ENCODE measurements at regions not wholly inside any gene's neighbourhood (a gene's known extent, or its start where the extent isn't known, plus 50 kb on each side); places are given as distances from the start of the nearest gene placed in this dataset.
"Not testable (repeated sequence)": the region's sequence is repeated elsewhere in the genome, so short reads cannot be mapped to it uniquely, and the experiment has no call there.

GRCh38 chr12:67540920-67541624, 107.5 kb upstream of the DYRK2 start:
- TF ChIP-seq ZFX (IDR thresholded peaks at IDR 0.05; ENCODE audit: borderline replicate concordance) (no peak), CTCF (IDR thresholded peaks at IDR 0.05) (no peak)
- no peak overlapping the region for H3K27ac ChIP-seq

DNA sequence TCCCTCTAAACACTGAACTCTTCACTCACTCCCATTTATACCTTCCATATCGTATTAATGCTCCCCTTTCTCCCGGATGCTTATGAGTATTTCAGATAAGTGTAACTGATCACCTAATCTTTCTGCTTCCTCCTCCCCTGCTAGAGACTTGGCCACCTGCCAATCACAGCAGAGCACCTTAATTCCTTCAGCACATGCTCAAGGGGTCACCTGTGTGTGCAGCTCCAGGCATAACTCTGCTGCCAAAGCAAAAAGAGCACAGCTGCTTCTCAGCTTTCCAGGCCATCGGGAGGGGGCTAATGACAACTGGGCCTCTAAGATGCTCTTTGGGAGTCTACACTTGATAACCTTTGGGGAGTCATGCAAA, 106.9 kb upstream of the DYRK2 start:
- no peak for TF ChIP-seq CTCF (IDR thresholded peaks at IDR 0.05)
- no peak for TF ChIP-seq ZFX (IDR thresholded peaks at IDR 0.05; ENCODE audit: borderline replicate concordance)
- no peak overlapping the region for H3K27ac ChIP-seq

DNA sequence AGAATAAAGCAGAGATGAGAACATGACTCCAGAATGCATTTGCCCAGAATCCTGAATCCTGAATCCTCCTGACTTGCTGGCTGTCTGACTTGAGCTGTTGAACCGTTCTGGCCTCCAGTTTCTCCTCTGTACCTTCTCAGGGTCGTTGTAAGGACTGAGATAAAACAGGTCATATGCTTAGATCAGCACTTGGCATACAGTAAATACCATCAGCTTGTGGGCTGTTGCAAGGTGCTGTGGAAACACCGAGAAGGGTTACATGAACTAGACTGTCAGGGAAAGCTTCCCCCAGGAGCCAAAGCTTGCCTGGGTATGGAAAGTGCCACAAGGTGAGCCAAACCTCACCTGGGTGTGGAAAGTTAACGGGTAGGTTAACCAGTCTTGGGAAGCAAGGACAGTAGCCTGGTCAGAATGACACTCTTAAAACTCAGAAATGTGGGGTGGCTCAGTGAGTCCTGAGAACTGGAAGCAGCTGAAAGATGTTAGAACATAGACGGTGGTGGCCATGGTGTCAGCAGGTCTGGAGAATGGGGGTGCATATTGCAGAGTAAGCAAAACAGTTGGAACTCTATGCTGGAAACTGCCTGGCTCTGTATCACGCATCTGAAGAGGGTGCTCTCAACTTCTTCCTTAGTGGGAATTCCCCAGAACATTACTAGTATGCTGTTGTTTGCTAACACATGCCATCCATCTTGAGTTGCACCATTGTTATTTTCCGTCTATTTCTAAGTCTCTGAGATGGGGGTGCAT, 105.3 kb upstream of the DYRK2 start:
- TF ChIP-seq CTCF (IDR thresholded peaks at IDR 0.05) (no peak), ZFX (IDR thresholded peaks at IDR 0.05; ENCODE audit: borderline replicate concordance) (no peak)

DNA sequence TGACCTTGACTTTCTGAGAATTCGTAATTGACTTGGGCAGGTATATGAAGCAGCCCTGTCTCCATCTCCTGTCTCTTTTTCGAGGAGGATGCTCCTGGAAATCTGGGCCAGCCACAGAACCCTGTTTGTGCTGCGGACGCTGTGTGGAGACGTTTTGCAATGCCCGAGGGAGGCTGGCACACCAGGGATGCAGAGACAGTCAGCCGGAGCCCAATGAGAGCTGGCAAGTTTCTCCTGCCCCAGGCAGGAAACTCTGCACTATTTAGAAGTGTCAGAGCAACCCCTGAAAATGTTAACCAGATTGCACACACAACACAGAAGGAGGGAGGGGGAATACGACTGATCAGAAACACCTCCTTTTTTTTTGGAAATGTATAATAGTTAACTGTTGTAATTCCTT, 103.2 kb upstream of the DYRK2 start:
- no peak for TF ChIP-seq ZFX (IDR thresholded peaks at IDR 0.05; ENCODE audit: borderline replicate concordance)
- TF ChIP-seq CTCF (IDR thresholded peaks at IDR 0.05): no peak
- no peak overlapping the region for H3K27ac ChIP-seq

More for the DNA sequence above, 105.3 kb upstream of the DYRK2 start:
- no peak overlapping the region for H3K27ac ChIP-seq

DNA sequence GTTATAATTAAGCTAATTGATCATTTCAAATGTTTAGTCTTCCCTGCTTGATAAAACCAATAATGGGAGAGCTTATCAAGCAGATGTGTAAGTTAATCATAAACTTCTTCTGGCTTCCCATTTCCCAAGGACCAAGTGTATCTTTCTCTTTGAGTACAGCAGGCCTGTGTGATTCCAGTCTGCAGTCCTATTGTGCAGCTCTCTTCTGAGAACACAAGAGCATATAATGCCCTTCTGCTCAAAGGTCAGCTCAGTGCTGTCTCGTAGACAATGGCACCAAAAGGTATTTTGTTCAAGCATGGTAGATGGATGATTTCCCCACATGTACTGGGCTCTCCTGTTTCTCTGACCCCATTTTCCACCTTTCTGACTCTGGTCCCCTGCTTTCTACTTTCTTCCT, 101.8 kb upstream of the DYRK2 start:
- no peak for TF ChIP-seq CTCF (IDR thresholded peaks at IDR 0.05)
- no peak for TF ChIP-seq ZFX (IDR thresholded peaks at IDR 0.05; ENCODE audit: borderline replicate concordance)

DNA sequence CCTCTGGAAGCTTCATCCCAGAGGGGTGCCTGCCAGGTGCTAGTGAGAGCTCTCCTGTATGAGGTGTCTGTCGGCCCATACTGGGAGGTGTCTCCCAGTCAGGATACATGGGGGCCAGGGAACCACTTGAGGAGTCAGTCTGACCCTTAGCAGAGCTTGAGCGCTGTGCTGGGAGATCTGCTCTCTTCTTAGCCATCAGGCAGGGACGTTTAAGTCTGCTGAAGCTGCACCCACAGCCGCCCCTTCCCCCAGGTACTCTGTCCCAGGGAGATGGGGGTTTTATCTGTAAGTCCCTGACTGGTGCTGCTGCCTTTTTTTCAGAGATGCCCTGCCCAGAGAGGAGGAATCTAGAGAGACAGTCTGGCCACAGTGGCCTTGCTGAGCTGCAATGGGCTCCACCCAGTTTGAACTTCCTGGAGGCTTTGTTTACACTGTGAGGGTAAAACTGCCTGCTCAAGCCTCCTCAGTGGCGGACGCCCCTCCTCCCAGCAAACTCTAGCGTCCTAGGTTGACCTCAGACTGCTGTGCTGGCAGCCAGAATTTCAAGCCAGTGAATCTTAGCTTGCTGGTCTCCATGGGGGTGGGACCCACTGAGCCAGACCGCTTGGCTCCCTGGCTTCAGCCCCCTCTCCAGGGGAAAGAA, 93.3 kb upstream of the DYRK2 start:
- H3K27ac ChIP-seq: not testable (repeated sequence)

More for the DNA sequence above, 101.8 kb upstream of the DYRK2 start:
- no peak overlapping the region for H3K27ac ChIP-seq

DNA sequence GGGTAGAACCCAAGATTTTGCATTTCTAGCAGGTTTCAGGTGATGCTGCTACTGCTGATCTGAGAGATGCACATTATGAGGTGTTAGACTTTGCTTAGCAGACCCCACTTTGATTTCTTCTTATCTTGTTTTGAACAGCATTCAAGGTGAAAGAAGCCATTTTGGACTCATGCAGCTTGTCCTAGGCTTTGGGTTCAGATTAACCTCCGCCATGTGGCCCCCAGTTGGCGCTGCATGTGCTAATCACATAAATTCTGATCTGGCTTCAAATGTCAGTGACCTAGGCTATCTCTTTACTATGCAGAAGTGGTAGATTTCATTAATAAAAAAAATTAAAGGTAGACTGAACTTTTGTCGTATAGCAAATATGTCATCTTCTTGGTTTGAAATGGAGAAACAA, 89.8 kb upstream of the DYRK2 start:
- TF ChIP-seq ZFX (IDR thresholded peaks at IDR 0.05; ENCODE audit: borderline replicate concordance) (no peak), CTCF (IDR thresholded peaks at IDR 0.05) (no peak)
- no peak overlapping the region for H3K27ac ChIP-seq

Data from 22Rv1 (cell line).